Cardiac muscle cell (in vitro differentiated cells and primary cell): ENCODE measurements at regions not wholly inside any gene's neighbourhood (a gene's known extent, or its start where the extent isn't known, plus 50 kb on each side); places are given as distances from the start of the nearest gene placed in this dataset.

Experiments
- DNase-seq, 2 donors: peaks; one replicate each; pipeline versions ENCODE4 v3.0.0 to v3.0.0-alpha.2; 2010 to 2017; ENCODE audit warnings: low read depth in 1 of 2, low spot score in 1 of 2
- H3K27ac ChIP-seq: fragments of 200-600 bp; sonication (generic); 2 replicates; pipeline ENCODE4 v1.5.1; 2016
- H3K27me3 ChIP-seq: fragments of 200-600 bp; sonication (generic); 2 replicates; pipeline ENCODE4 v1.6.0; 2016; ENCODE audit warnings: control low read depth
- H3K36me3 ChIP-seq: fragments of 200-600 bp; sonication (generic); 2 replicates; pipeline ENCODE4 v1.5.1; 2016; ENCODE audit warnings: control low read depth
- H3K4me1 ChIP-seq: fragments of 200-600 bp; sonication (generic); 2 replicates; pipeline ENCODE4 v1.8.1; 2017; ENCODE audit warnings: low read depth, mild to moderate bottlenecking, mixed run types
- H3K4me3 ChIP-seq: fragments of 200-600 bp; sonication (generic); 2 replicates; pipeline ENCODE4 v1.5.1; 2016; ENCODE audit warnings: mild to moderate bottlenecking
- H3K9me3 ChIP-seq: fragments of 200-600 bp; sonication (generic); 2 replicates; pipeline ENCODE4 v1.5.1; 2017; ENCODE audit warnings: low read depth, mild to moderate bottlenecking, control low read depth
- CTCF ChIP-seq: IDR thresholded peaks from 2 replicates; pipeline ENCODE4 v1.5.1; 2012; ENCODE audit warnings: low read depth, mild to moderate bottlenecking, low read length

DNA sequence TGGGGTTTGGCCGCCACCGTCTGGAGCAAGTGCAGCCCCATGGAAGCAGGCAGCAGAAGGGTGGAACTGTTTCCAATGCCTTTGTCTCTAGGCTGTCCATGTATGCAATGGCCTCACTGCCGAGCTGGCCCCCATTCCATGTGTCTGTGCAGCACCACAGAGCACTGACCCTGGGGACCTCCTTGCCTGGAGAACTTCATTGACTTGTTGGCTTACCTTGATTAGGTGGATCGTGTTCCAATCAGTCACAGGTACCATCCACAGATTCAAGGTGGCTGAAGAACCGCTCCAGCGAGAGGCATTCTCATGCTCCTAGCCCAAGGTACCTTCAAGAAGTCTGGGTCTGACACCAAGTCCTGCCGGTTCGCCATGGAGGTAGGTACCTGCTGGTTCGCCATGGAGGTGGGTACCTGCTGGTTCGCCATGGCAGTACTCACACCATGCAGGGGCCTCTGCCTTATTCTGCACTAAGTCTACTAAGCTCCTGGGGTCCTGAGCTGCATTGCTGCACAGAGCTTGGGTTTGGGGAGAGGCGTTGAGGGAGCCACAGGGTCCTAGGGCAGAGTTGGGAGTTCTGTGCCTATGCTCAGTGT, 358.3 kb upstream of the IRX1 start:
- H3K9me3 ChIP-seq = no peaks in the 10 kb centered on the region
- TF ChIP-seq CTCF = no peak
- H3K36me3 ChIP-seq = no peaks in the 10 kb centered on the region
- no peak overlapping the region for H3K4me3 ChIP-seq
- no peak for DNase-seq
- no peak overlapping the region for H3K27ac ChIP-seq
- no peaks in the 10 kb centered on the region for H3K4me1 ChIP-seq
- no peaks in the 10 kb centered on the region for H3K27me3 ChIP-seq

DNA sequence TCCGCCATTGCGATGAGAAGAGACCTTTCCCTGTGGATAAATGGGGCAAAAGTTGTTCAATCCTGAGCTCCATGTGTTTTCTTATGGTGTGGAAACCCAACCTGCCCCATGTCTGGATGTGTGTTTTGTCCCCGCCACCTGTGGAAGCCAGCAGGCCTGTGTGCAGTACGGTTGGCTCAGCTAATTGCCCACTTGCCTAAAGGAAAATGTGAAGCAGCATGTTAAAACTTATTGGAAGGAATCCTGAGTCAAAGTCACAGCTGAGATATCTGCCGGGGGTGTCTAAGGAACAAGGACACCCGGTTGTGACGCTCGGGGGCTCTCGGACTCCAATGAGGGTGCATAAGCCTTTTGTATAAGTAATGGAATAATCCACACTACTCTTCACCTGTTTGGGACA, 361.1 kb upstream of the IRX1 start:
- Histone ChIP-seq H3K36me3 (no peaks in the 10 kb centered on the region), H3K27ac (no peak overlapping the region), H3K27me3 (no peaks in the 10 kb centered on the region), H3K4me3 (no peak overlapping the region), H3K9me3 (no peaks in the 10 kb centered on the region), H3K4me1 (no peaks in the 10 kb centered on the region)
- TF ChIP-seq CTCF = no peak
- no peak for DNase-seq

GRCh38 chr5:3230941-3231340, 364.7 kb upstream of the IRX1 start:
- TF ChIP-seq CTCF = no peak
- Histone ChIP-seq H3K9me3 (no peaks in the 10 kb centered on the region), H3K4me3 (no peak overlapping the region), H3K27ac (no peak overlapping the region), H3K27me3 (no peaks in the 10 kb centered on the region), H3K36me3 (no peaks in the 10 kb centered on the region), H3K4me1 (no peaks in the 10 kb centered on the region)
- no peak for DNase-seq

- no peaks in the 10 kb centered on the region for H3K27me3 ChIP-seq
- H3K4me1 ChIP-seq = no peaks in the 10 kb centered on the region
- no peak for TF ChIP-seq CTCF
- no peak overlapping the region for H3K4me3 ChIP-seq
- H3K9me3 ChIP-seq = no peaks in the 10 kb centered on the region
- no peaks in the 10 kb centered on the region for H3K36me3 ChIP-seq
- no peak overlapping the region for H3K27ac ChIP-seq
- DNase-seq = no peak
Measured at GRCh38 chr5:3230254-3230653, 365.4 kb upstream of the IRX1 start.

- H3K4me3 ChIP-seq = no peak overlapping the region
- H3K9me3 ChIP-seq = no peaks in the 10 kb centered on the region
- no peaks in the 10 kb centered on the region for H3K27me3 ChIP-seq
- TF ChIP-seq CTCF = no peak
- no peak for DNase-seq
- no peak overlapping the region for H3K27ac ChIP-seq
- H3K4me1 ChIP-seq = no peaks in the 10 kb centered on the region
- no peaks in the 10 kb centered on the region for H3K36me3 ChIP-seq
Measured at GRCh38 chr5:3226196-3226920, 369.3 kb upstream of the IRX1 start.
